GM06990 (cell line): ENCODE measurements at regions not wholly inside any gene's neighbourhood (a gene's known extent, or its start where the extent isn't known, plus 50 kb on each side); places are given as distances from the start of the nearest gene placed in this dataset.

Experiments used
- DNase-seq: peaks from one replicate; pipeline ENCODE4 v3.0.0-alpha.2; 2011; ENCODE audit not compliant: insufficient read length; ENCODE audit errors: extremely low read depth
- H3K27me3 ChIP-seq: replicated peaks from 2 replicates; pipeline ENCODE4 v1.6.0; 2011; ENCODE audit warnings: low read length; ENCODE audit not compliant: control insufficient read depth, insufficient read depth
- H3K36me3 ChIP-seq: 2 replicates; pipeline ENCODE4 v1.5.1; 2011; ENCODE audit warnings: low read length; ENCODE audit not compliant: control insufficient read depth, insufficient read depth
- H3K4me3 ChIP-seq: replicated peaks from 2 replicates; pipeline ENCODE4 v1.5.1; 2011; ENCODE audit warnings: low read depth, mild to moderate bottlenecking, control low read depth, low read length
- CTCF ChIP-seq: IDR thresholded peaks from 2 replicates; pipeline ENCODE4 v1.5.1; 2011; ENCODE audit warnings: low read length, control low read depth, mild to moderate bottlenecking, inconsistent platforms; ENCODE audit not compliant: insufficient read depth, poor library complexity, severe bottlenecking

DNA sequence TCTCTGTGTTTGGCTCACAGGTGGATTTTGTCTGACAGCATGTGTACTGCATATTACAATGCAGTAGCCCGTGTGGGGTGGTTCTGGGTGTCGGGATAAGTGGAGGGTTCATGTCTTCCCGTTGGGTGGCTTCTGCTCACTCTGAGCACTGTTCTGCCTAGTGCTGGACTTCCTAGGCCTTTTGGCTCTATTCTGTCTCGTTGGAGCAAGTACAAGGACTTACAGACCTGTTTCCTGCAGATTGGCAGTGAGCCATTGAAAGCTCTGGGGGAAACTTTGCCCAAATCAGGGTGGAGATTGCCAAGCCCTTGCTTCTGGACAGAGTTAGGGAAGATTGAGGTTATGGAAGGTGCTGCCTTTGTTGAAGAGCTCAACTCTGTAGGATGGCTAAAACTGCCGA, 91.1 kb upstream of the SLC4A4 start:
- Histone ChIP-seq H3K27me3 (no peaks in the 10 kb centered on the region), H3K4me3 (no peak overlapping the region), H3K36me3 (no peaks in the 10 kb centered on the region)
- no peak for DNase-seq
- TF ChIP-seq CTCF: no peak

GRCh38 chr4:71251261-71251660, 87.6 kb upstream of the SLC4A4 start:
- no peak for TF ChIP-seq CTCF
- Histone ChIP-seq H3K36me3 (no peaks in the 10 kb centered on the region), H3K4me3 (no peak overlapping the region), H3K27me3 (no peaks in the 10 kb centered on the region)
- DNase-seq: no peak

GRCh38 chr4:71253545-71253944, 85.3 kb upstream of the SLC4A4 start:
- H3K27me3 ChIP-seq: no peaks in the 10 kb centered on the region
- no peak for TF ChIP-seq CTCF
- no peak for DNase-seq
- no peaks in the 10 kb centered on the region for H3K36me3 ChIP-seq
- H3K4me3 ChIP-seq: no peak overlapping the region

- TF ChIP-seq CTCF: no peak
- no peaks in the 10 kb centered on the region for H3K27me3 ChIP-seq
- H3K4me3 ChIP-seq: no peak overlapping the region
- DNase-seq: no peak
- H3K36me3 ChIP-seq: no peaks in the 10 kb centered on the region
Measured at GRCh38 chr4:71254451-71255012, 84.3 kb upstream of the SLC4A4 start.

DNA sequence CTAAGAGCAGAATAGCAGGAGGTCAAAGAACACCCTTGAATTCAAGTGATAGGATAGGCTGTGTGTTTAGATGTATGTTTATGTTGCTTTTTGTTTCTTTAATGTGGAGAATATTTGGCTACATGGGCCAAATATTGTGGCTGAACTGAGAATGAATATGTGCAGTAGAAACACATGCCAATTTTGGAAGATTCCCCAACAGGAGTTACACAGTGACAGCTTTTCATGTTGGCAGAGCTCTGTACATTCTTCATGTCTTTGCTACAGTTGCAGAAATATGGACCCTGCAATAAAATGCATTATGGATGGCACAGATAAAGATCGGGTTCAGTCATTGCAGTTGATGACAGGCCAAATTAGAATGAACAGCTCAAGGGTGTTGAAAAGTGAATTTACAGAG, 82.8 kb upstream of the SLC4A4 start:
- H3K27me3 ChIP-seq: no peaks in the 10 kb centered on the region
- no peak for DNase-seq
- no peaks in the 10 kb centered on the region for H3K36me3 ChIP-seq
- TF ChIP-seq CTCF: no peak
- H3K4me3 ChIP-seq: no peak overlapping the region

DNA sequence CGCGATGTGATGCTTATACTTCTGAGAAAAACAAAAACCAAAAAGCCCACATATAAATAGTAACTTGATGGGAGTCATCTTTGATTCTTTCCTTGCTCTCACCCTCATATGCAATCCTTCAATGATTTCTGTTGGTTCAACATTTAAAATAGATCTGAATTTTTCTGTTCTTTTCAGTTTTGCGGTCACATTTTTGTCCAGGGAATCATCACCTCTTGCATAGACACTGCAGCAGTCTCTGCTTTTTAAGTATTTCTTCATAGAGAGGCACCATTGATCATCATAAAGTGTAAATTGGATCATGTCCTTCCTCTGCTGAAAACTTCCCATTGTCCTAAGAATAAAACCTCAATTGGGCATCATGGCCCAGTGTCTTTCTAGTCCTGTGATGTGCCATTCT, 81.1 kb upstream of the SLC4A4 start:
- Histone ChIP-seq H3K36me3 (no peaks in the 10 kb centered on the region), H3K4me3 (no peak overlapping the region), H3K27me3 (no peaks in the 10 kb centered on the region)
- DNase-seq: no peak
- TF ChIP-seq CTCF: no peak
